ENCODE measurements at regions not wholly inside any gene's neighbourhood (a gene's known extent, or its start where the extent isn't known, plus 50 kb on each side); places are given as distances from the start of the nearest gene placed in this dataset.

DNA sequence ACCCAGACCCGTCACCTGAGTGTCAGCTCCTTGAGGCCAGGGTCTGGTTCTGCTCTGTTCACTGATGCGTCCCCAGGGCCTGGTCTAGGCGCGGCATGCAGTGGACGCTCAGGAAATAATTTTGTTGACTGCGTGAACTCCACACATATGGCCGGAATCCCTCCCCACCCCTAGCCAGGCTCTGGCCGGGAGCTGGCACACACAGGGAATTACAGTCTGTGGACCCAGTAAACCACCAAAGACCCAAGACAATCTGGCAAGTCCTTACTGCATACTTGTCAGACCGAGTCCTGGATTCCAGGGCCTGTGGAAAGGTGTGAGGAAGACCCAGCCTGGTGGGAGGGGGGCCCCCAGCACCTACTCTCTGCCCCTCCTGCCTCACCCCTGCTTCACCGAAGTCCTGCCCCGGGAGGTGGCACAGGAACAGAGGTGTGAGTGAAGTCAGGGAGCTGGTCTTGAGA, 113.0 kb upstream of the IER5L start:
- H3K27me3 ChIP-seq (ENCODE audit: insufficient read depth, low read length) = no peaks in the 10 kb centered on the region
- H3K9ac ChIP-seq (ENCODE audit: low read depth, low read length) = no peak overlapping the region
- no peak overlapping the region for H3K4me3 ChIP-seq (ENCODE audit: low read length)
- no peak overlapping the region for H3K27ac ChIP-seq (ENCODE audit: low read depth, low read length)
- no peaks in the 10 kb centered on the region for H3K36me3 ChIP-seq (ENCODE audit: insufficient read depth, low read length)
- H3K4me1 ChIP-seq (ENCODE audit: insufficient read depth, low read length) = peaks cover 15% of the 10 kb centered on the region; the same call in 1 of the 2 replicates
- 93% methylated on average over 11 of the region's 11 CpGs for WGBS
- H3K9me3 ChIP-seq (ENCODE audit: insufficient read depth, low read depth, low read length) = peaks cover 4% of the 10 kb centered on the region; the same call in 1 of the 2 replicates

DNA sequence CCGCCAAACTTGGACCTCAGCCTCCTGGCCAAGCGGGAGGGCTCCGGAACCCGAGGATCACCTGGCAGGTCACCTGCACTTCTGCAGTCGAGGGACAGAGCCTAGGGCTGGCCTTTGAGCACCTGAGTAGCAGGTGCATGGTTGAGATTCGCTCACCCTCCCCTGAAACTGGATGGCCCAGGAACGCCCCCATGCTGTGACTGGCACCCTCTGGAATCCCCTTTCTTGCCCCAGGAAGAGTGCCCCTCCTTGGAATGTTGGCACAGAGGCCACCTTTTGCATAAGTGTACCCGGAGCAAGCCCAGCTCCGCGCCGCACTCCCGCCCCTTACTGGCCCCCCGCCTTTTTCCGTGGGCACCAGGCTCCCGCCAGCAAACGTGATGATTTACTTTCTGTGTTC, 112.5 kb upstream of the IER5L start:
- Histone ChIP-seq H3K27me3 (ENCODE audit: insufficient read depth, low read length) (no peaks in the 10 kb centered on the region), H3K9me3 (ENCODE audit: insufficient read depth, low read depth, low read length) (peaks cover 4% of the 10 kb centered on the region; the same call in 1 of the 2 replicates), H3K4me3 (ENCODE audit: low read length) (no peak overlapping the region), H3K9ac (ENCODE audit: low read depth, low read length) (no peak overlapping the region), H3K27ac (ENCODE audit: low read depth, low read length) (no peak overlapping the region), H3K4me1 (ENCODE audit: insufficient read depth, low read length) (peaks cover 15% of the 10 kb centered on the region; the same call in 1 of the 2 replicates), H3K36me3 (ENCODE audit: insufficient read depth, low read length) (no peaks in the 10 kb centered on the region)
- 91% methylated on average over 16 of the region's 16 CpGs for WGBS

DNA sequence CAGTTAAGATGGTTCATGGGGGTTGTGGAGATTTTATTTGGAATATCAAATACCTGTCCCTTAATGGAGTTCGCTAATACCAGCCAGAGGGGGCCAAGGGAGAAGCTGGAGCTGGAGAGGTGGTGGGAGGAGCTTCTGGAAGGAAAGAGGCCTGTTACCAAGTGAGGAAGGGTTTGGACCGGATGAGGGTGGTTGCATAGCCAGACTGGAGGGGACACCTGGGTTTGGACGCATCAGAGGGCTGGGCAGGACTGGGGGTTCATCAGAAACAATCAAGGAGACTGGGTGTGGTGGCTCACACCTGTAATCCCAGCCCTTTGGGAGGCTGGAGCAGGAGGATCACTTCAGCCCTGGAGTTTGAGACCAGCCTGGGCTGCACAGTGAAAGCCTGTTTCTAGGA, 111.8 kb upstream of the IER5L start:
- 88% methylated on average over 3 of the region's 3 CpGs for WGBS
- Histone ChIP-seq H3K9me3 (ENCODE audit: insufficient read depth, low read depth, low read length) (no peaks in the 10 kb centered on the region), H3K36me3 (ENCODE audit: insufficient read depth, low read length) (no peaks in the 10 kb centered on the region), H3K27ac (ENCODE audit: low read depth, low read length) (no peak overlapping the region), H3K4me3 (ENCODE audit: low read length) (no peak overlapping the region), H3K4me1 (ENCODE audit: insufficient read depth, low read length) (peaks cover 15% of the 10 kb centered on the region; the same call in 1 of the 2 replicates), H3K27me3 (ENCODE audit: insufficient read depth, low read length) (no peaks in the 10 kb centered on the region), H3K9ac (ENCODE audit: low read depth, low read length) (no peak overlapping the region)

DNA sequence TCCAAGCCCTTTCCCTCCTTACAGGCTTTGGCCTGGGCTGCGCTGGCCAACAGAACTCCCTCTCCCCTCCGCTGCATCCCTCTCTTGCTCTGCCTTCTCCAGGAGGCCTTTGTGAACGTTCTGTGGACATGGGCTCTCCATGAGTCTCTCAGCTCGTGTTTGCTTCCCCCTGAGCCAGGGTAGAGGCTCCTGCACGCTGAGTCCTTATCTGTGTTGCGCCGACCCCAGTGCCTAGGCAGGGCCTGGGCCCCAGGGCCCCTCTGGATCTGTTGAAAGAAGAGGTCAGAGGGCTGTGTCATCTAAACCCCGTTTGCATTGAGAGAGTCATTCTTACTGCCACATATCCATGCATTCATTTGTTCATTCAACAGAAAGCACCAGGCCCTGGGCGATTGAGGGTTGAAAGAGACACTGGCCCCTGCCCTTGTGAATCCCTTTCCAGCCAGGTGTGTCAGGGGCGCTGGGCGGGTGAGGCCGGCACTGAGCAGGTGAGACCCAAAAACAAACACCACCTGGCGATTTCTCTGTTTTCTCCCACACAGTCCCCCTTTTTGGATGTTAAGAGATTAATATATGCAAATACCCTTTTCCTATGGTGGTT, 111.2 kb upstream of the IER5L start:
- Histone ChIP-seq H3K27me3 (ENCODE audit: insufficient read depth, low read length) (no peaks in the 10 kb centered on the region), H3K9me3 (ENCODE audit: insufficient read depth, low read depth, low read length) (no peaks in the 10 kb centered on the region), H3K36me3 (ENCODE audit: insufficient read depth, low read length) (no peaks in the 10 kb centered on the region), H3K27ac (ENCODE audit: low read depth, low read length) (no peak overlapping the region), H3K4me3 (ENCODE audit: low read length) (no peak overlapping the region), H3K9ac (ENCODE audit: low read depth, low read length) (no peak overlapping the region), H3K4me1 (ENCODE audit: insufficient read depth, low read length) (peaks cover 15% of the 10 kb centered on the region; the same call in 1 of the 2 replicates)
- WGBS = 82% methylated on average over 12 of the region's 13 CpGs

DNA sequence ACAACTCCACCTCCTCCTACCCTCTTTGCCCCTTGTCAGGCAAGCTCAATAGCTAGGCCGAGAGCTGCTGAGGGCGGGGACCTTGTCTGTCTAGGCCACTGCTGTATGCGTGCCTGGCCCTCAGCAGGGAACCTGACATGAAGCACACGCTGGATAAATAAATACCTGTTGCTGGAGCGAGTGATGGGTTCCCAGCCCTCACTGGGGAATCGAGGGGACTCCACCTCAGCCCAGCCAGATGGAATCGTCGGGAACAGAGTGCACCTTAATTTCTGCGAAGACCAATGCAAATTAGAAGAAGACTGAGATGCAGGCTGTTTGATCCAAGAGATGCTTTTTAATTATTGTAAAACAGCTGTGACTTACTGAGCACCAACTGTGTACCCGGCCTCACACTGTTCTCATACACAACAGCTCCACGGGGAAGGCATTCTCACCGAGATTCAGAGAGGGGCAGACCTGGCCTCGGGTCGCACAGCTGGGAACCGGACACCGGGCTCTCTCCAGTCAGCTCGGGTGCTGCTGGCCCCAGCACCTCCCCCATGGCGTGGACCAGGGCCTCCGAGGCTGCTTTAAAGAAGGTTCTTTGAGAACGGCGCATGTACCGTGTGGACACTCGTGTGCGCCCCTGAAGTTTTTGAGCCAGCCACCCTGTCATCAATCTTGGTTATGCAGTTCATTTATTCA, 109.7 kb upstream of the IER5L start:
- 70% methylated on average over 24 of the region's 24 CpGs for WGBS
- H3K36me3 ChIP-seq (ENCODE audit: insufficient read depth, low read length) = no peaks in the 10 kb centered on the region
- H3K4me1 ChIP-seq (ENCODE audit: insufficient read depth, low read length) = peaks cover 17% of the 10 kb centered on the region
- no peaks in the 10 kb centered on the region for H3K9me3 ChIP-seq (ENCODE audit: insufficient read depth, low read depth, low read length)
- H3K4me3 ChIP-seq (ENCODE audit: low read length) = no peak overlapping the region
- H3K27ac ChIP-seq (ENCODE audit: low read depth, low read length) = no peak overlapping the region
- no peaks in the 10 kb centered on the region for H3K27me3 ChIP-seq (ENCODE audit: insufficient read depth, low read length)
- H3K9ac ChIP-seq (ENCODE audit: low read depth, low read length) = no peak overlapping the region

DNA sequence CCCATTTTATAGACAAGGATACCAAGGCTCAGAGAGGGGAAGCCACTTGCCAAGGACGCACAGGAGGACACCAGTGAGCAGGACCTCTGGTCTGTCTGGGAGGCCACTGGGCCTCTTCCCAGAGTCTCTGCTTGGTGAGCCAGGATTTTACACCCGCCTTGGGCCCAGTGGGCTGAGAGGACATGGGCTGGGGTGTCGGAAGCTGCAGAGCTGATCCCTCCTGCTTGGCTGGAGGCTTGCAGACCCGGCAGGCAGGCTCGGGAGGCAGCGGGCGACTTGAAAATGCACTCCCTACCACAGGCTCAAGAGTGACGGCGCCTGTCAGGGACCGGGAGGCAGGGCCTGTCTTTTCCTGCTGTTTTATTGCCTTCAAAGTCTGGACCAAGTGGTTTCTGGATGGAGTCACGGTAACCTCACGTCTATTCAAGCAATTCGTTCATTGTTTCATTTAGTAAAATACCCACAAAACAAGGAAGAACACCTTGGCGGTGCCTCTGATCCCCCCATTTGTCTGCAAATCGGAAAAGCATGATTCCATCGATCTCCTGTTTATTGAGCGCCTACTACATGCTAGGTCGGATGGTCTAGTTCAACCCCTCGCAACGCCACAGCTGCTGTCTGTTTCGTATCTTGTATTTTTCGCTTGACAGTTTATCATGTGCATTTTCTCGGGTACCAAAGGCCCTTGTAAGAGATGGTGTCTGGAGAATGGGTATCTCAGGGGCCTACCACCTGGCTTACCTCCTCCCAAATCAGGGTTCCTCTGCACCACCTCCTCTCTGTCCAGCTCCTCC, 108.1 kb upstream of the IER5L start:
- Histone ChIP-seq H3K4me1 (ENCODE audit: insufficient read depth, low read length) (peaks cover 26% of the 10 kb centered on the region), H3K9me3 (ENCODE audit: insufficient read depth, low read depth, low read length) (no peaks in the 10 kb centered on the region), H3K36me3 (ENCODE audit: insufficient read depth, low read length) (no peaks in the 10 kb centered on the region), H3K27ac (ENCODE audit: low read depth, low read length) (no peak overlapping the region), H3K9ac (ENCODE audit: low read depth, low read length) (no peak overlapping the region), H3K27me3 (ENCODE audit: insufficient read depth, low read length) (no peaks in the 10 kb centered on the region), H3K4me3 (ENCODE audit: low read length) (no peak overlapping the region)
- WGBS = 88% methylated on average over 23 of the region's 23 CpGs

DNA sequence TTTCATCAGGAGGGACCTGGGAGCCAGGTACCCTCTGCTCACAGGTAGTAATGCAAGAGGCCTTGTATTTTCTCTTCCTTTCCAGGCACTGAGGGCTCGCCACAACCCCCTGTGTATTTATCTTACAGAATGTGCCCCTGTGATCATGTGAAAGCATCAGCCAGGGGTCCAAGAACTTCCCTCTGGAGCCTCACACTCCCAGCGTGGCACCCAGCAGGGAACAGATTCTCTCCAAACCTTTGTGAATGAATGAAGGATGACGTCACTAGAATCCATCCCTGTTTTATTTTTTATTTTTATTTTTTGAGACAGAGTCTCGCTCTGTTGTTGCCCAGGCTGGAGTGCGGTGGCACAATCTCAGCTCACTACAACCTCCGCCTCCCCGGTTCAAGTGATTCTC, 107.3 kb upstream of the IER5L start:
- Histone ChIP-seq H3K9me3 (ENCODE audit: insufficient read depth, low read depth, low read length) (no peaks in the 10 kb centered on the region), H3K4me1 (ENCODE audit: insufficient read depth, low read length) (peaks cover 26% of the 10 kb centered on the region), H3K27me3 (ENCODE audit: insufficient read depth, low read length) (no peaks in the 10 kb centered on the region), H3K27ac (ENCODE audit: low read depth, low read length) (no peak overlapping the region), H3K36me3 (ENCODE audit: insufficient read depth, low read length) (no peaks in the 10 kb centered on the region), H3K4me3 (ENCODE audit: low read length) (no peak overlapping the region), H3K9ac (ENCODE audit: low read depth, low read length) (no peak overlapping the region)
- 77% methylated on average over 7 of the region's 7 CpGs for WGBS

DNA sequence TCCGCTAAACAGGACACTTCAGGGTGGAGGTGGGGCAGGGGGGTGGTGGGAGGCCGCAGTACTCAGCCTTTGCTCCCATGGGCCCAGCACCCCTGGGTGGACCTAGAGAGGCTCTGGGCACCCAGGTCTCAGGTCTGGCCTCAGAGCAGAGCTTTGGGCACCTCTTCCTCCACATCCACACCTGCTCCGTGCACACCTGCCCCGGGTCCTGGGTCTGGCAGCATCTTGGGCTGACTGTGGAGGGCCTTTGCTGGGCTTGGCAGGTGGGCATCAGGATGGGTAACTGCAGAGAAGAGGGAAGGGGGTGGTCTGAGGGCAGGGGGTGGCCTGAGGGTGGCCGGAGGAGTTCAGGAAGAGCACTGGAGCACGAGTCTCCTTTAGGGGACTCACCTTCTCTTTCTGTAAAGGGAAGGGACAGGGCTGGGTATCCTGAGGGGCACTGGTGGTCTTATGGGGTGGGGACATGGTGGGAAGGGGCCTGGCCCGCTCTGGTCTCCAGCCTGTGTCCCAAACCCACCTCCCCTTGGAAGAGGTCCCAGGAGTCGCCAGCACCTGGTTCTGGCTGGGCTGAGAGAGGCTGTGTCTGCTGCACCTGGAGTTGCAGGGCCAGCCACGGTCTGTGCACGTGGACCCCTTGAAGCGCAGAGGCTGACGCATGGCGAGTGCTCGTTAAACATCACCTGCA, 106.7 kb upstream of the IER5L start:
- Histone ChIP-seq H3K27me3 (ENCODE audit: insufficient read depth, low read length) (no peaks in the 10 kb centered on the region), H3K4me3 (ENCODE audit: low read length) (no peak overlapping the region), H3K36me3 (ENCODE audit: insufficient read depth, low read length) (no peaks in the 10 kb centered on the region), H3K9ac (ENCODE audit: low read depth, low read length) (no peak overlapping the region), H3K9me3 (ENCODE audit: insufficient read depth, low read depth, low read length) (no peaks in the 10 kb centered on the region), H3K27ac (ENCODE audit: low read depth, low read length) (no peak overlapping the region), H3K4me1 (ENCODE audit: insufficient read depth, low read length) (peaks cover 26% of the 10 kb centered on the region)
- WGBS = 91% methylated on average over 14 of the region's 14 CpGs

DNA sequence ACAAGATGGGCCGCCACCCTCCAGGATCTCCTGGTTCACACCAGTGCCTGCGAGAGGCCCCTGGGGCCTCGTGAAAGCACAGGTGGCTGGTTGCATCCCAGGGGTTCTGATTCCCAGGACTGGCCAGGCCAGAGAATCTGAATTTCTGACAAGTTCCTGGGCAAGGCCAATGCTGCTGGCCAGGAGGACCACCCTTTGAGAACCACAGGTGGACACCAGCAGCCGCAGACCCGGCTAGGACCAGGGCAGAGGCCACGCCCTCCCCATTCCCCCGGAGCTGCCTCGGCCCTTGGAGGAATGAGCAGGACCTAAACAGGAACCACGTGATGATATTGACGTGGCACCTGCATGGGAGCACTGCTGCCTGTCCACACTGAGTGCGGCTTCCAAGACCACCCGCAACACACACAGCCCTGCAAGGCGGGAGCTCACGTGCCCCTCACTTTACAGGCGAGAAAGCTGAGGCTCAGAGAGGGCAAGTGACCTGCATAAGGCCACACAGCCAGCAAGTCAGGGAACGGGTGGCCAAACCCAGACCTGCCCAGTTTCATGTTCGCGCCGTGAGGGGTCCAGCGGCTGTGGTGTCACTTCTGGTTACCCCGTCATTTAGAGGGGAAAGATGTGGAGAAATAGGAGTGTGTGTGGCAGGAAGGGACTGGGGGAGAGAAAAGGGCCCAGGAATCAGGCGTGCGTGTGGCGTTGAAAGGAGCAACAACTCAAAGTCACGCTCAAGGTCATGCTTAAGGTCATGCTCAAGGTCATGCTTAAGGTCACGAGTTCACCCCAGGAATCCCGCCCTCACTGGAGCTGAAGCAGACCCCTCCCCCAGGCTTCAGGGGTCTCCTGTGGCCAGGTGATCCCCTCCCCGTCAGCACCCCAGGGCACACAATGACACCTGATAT, 105.9 kb upstream of the IER5L start:
- Histone ChIP-seq H3K9ac (ENCODE audit: low read depth, low read length) (no peak overlapping the region), H3K36me3 (ENCODE audit: insufficient read depth, low read length) (no peaks in the 10 kb centered on the region), H3K27ac (ENCODE audit: low read depth, low read length) (no peak overlapping the region), H3K4me3 (ENCODE audit: low read length) (no peak overlapping the region), H3K27me3 (ENCODE audit: insufficient read depth, low read length) (no peaks in the 10 kb centered on the region), H3K4me1 (ENCODE audit: insufficient read depth, low read length) (peaks cover 24% of the 10 kb centered on the region), H3K9me3 (ENCODE audit: insufficient read depth, low read depth, low read length) (no peaks in the 10 kb centered on the region)
- WGBS = 91% methylated on average over 28 of the region's 28 CpGs

DNA sequence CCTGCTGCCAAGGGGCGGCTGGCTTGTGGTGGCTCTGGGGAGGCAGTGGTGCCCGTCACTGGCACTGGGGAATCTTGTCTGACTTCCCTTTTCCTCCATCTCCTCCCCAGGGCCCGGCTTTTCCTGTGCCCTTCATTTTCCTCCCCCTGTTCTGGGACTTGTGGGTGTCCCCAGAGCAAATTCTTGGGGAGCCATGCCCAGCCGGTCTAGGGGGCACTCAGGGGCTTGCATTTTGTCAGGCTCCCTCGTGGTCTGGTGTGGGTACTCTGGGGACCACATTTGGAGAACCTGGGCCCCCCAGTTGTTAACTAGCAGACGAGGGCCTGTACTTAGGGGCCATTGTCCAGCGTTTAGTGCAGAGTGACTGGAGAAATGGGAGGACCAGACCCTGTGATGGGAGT, 105.2 kb upstream of the IER5L start:
- no peaks in the 10 kb centered on the region for H3K27me3 ChIP-seq (ENCODE audit: insufficient read depth, low read length)
- WGBS = 84% methylated on average over 7 of the region's 7 CpGs
- no peaks in the 10 kb centered on the region for H3K36me3 ChIP-seq (ENCODE audit: insufficient read depth, low read length)
- no peak overlapping the region for H3K9ac ChIP-seq (ENCODE audit: low read depth, low read length)
- no peak overlapping the region for H3K4me3 ChIP-seq (ENCODE audit: low read length)
- no peak overlapping the region for H3K27ac ChIP-seq (ENCODE audit: low read depth, low read length)
- peaks cover 28% of the 10 kb centered on the region for H3K4me1 ChIP-seq (ENCODE audit: insufficient read depth, low read length)
- no peaks in the 10 kb centered on the region for H3K9me3 ChIP-seq (ENCODE audit: insufficient read depth, low read depth, low read length)
